GM12865 (cell line): ENCODE measurements at regions not wholly inside any gene's neighbourhood (a gene's known extent, or its start where the extent isn't known, plus 50 kb on each side); places are given as distances from the start of the nearest gene placed in this dataset.

ENCODE experiments used
- DNase-seq: peaks from one replicate; pipeline ENCODE4 v3.0.0; 2010; ENCODE audit warnings: low read depth
- H3K4me3 ChIP-seq: 2 replicates; pipeline ENCODE4 v1.5.1; 2011; ENCODE audit warnings: mild to moderate bottlenecking, low read depth, low read length, control low read depth
- CTCF ChIP-seq: IDR thresholded peaks from 2 replicates; pipeline ENCODE4 v1.5.1; 2011; ENCODE audit warnings: low read length, control low read depth, low read depth, inconsistent platforms; ENCODE audit not compliant: insufficient read depth; ENCODE audit errors: missing control alignments

GRCh38 chr3:177689077-177689476 lies 491.8 kb upstream of the TBL1XR1 start:
- TF ChIP-seq CTCF = no peak
- no peak overlapping the region for H3K4me3 ChIP-seq
- no peak for DNase-seq

GRCh38 chr3:177689869-177690268 lies 492.6 kb upstream of the TBL1XR1 start:
- H3K4me3 ChIP-seq = no peak overlapping the region
- no peak for DNase-seq
- no peak for TF ChIP-seq CTCF

GRCh38 chr3:177690306-177690705 lies 493.0 kb upstream of the TBL1XR1 start:
- TF ChIP-seq CTCF = no peak
- H3K4me3 ChIP-seq = no peak overlapping the region
- no peak for DNase-seq

GRCh38 chr3:177692304-177692975 lies 495.2 kb upstream of the TBL1XR1 start:
- no peak for TF ChIP-seq CTCF
- DNase-seq = no peak
- H3K4me3 ChIP-seq = no peak overlapping the region

GRCh38 chr3:177693616-177694264 lies 496.5 kb upstream of the TBL1XR1 start:
- DNase-seq = no peak
- no peak for TF ChIP-seq CTCF
- H3K4me3 ChIP-seq = no peak overlapping the region

GRCh38 chr3:177694316-177694715 lies 497.0 kb upstream of the TBL1XR1 start:
- no peak overlapping the region for H3K4me3 ChIP-seq
- TF ChIP-seq CTCF = no peak
- DNase-seq = peak; percentile 9

- no peak overlapping the region for H3K4me3 ChIP-seq
- no peak for DNase-seq
- no peak for TF ChIP-seq CTCF
Observed at GRCh38 chr3:177694951-177695350, 497.7 kb upstream of the TBL1XR1 start.
